ENCODE measurements at regions not wholly inside any gene's neighbourhood (a gene's known extent, or its start where the extent isn't known, plus 50 kb on each side); places are given as distances from the start of the nearest gene placed in this dataset.

DNA sequence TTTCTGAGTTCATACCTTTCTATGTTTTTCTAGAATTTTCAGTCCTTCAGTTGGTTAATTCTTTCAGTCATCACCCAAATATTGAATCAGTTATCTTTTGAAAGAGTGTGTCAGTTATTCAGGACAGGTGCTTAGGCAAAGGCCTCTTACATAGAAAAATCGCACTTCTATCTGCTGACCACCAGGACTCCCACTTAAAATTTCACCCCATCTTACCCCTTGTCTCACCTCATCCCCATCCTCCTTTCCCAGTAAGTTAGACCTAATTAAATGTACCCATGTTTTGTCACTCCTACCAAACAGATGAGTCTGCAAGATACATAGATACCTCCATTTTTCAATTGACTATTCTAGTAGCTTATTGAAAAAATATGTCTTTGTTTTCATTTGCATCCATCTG is 159.9 kb upstream of the PIK3R1 start:
- no TSS peak for BruUV-seq (replicated peaks)
- Histone ChIP-seq H4K20me1 (ENCODE audit: control insufficient read depth, insufficient read depth) (no peaks in the 10 kb centered on the region), H3K27me3 (replicated peaks in 1 of 2; ENCODE audit: control insufficient read depth in 2 of 2, insufficient read depth in 2 of 2, low read length in 1 of 2) (no peaks in the 10 kb centered on the region), H3K4me2 (ENCODE audit: control insufficient read depth, insufficient read depth) (no peak overlapping the region), H3K36me3 (ENCODE audit: control insufficient read depth in 2 of 2, insufficient read depth in 2 of 2, low read length in 1 of 2) (no peaks in the 10 kb centered on the region), H3K9ac (ENCODE audit: control insufficient read depth, insufficient read depth, low read length) (no peak overlapping the region), H3K4me1 (ENCODE audit: control insufficient read depth, insufficient read depth, low read length) (no peaks in the 10 kb centered on the region), H2AFZ (ENCODE audit: control insufficient read depth, low read depth, low read length) (no peak overlapping the region), H3K4me3 (no peak overlapping the region), H3K9me3 (replicated peaks; ENCODE audit: control insufficient read depth, insufficient read depth, low read length) (no peaks in the 10 kb centered on the region), H3K27ac (ENCODE audit: control insufficient read depth, insufficient read depth) (no peak overlapping the region), H3K79me2 (ENCODE audit: control insufficient read depth, insufficient read depth, low read length) (no peaks in the 10 kb centered on the region)
- WGBS (ENCODE audit: insufficient coverage, insufficient replicate concordance, low lambda C conversion rate, missing lambda C conversion rate), result 94% methylated on average over 1 of the region's 1 CpG
- ChIA-PET POLR2A (no interaction called here), SMC1A (ENCODE audit: uncharacterized antibody, unreplicated experiment) (no interaction called here), RAD21 (ENCODE audit: unreplicated experiment) (no interaction called here), CTCF (no interaction called here)
- no peak for DNase-seq (ENCODE audit: low read depth, low spot score)
- intact Hi-C loops (cut with micrococcal nuclease; ENCODE audit: unreplicated experiment) (no loop called here), in situ Hi-C loops (cut with MboI) (no loop called here)
- TF ChIP-seq ZNF384 (IDR thresholded peaks at IDR 0.05; ENCODE audit: borderline replicate concordance, low read depth, low read length) (no peak), MTA3 (IDR thresholded peaks at IDR 0.05; ENCODE audit: borderline replicate concordance, low read length) (no peak), CREB1 (IDR thresholded peaks at IDR 0.05; ENCODE audit: low read depth) (no peak), NR2C1 (IDR thresholded peaks at IDR 0.05) (no peak), FOXM1 (IDR thresholded peaks at IDR 0.05; ENCODE audit: low read depth, low read length) (no peak), SIX5 (IDR thresholded peaks at IDR 0.05; ENCODE audit: low read depth, low read length, severe bottlenecking) (no peak), ASH2L (IDR thresholded peaks at IDR 0.05; ENCODE audit: borderline replicate concordance, low read depth) (no peak)
- ATAC-seq, result no peak
- no peak for FAIRE-seq

DNA sequence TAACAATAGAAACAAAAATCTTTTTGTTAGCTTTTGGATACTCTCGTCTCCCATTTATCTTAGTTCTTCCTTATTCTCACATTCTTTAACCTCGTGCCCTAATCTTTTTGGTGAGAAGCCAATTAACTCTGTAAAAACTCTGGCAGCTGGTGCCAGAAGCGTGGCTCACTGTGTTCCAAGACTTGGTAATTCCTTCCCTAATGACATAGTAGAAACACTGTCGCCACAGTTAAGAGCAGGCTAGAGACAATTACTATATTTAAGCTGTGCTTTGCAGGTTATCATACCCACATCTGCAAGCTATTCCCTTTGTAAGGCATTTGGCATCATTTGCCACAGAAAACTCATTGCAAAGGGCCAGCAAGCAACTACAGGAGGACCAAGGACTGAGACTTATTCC is 160.9 kb upstream of the PIK3R1 start:
- Histone ChIP-seq H3K4me2 (ENCODE audit: control insufficient read depth, insufficient read depth) (no peak overlapping the region), H3K27ac (ENCODE audit: control insufficient read depth, insufficient read depth) (no peak overlapping the region), H4K20me1 (ENCODE audit: control insufficient read depth, insufficient read depth) (no peaks in the 10 kb centered on the region), H2AFZ (ENCODE audit: control insufficient read depth, low read depth, low read length) (no peak overlapping the region), H3K79me2 (ENCODE audit: control insufficient read depth, insufficient read depth, low read length) (no peaks in the 10 kb centered on the region), H3K4me1 (ENCODE audit: control insufficient read depth, insufficient read depth, low read length) (no peaks in the 10 kb centered on the region), H3K9me3 (replicated peaks; ENCODE audit: control insufficient read depth, insufficient read depth, low read length) (no peaks in the 10 kb centered on the region), H3K4me3 (no peak overlapping the region), H3K36me3 (ENCODE audit: control insufficient read depth in 2 of 2, insufficient read depth in 2 of 2, low read length in 1 of 2) (no peaks in the 10 kb centered on the region), H3K9ac (ENCODE audit: control insufficient read depth, insufficient read depth, low read length) (no peak overlapping the region), H3K27me3 (replicated peaks in 1 of 2; ENCODE audit: control insufficient read depth in 2 of 2, insufficient read depth in 2 of 2, low read length in 1 of 2) (no peaks in the 10 kb centered on the region)
- intact Hi-C loops (cut with micrococcal nuclease; ENCODE audit: unreplicated experiment) (no loop called here), in situ Hi-C loops (cut with MboI) (no loop called here)
- no TSS peak for BruUV-seq (replicated peaks)
- 16% methylated on average over 4 of the region's 4 CpGs for WGBS (ENCODE audit: insufficient coverage, insufficient replicate concordance, low lambda C conversion rate, missing lambda C conversion rate)
- ChIA-PET POLR2A (no interaction called here), SMC1A (ENCODE audit: uncharacterized antibody, unreplicated experiment) (no interaction called here), CTCF (no interaction called here), RAD21 (ENCODE audit: unreplicated experiment) (no interaction called here)
- no peak for DNase-seq (ENCODE audit: low read depth, low spot score)
- no peak for ATAC-seq
- no peak for FAIRE-seq
- TF ChIP-seq POLR2AphosphoS5 (IDR thresholded peaks at IDR 0.05; ENCODE audit: low read length) (no peak), PML (IDR thresholded peaks at IDR 0.05; ENCODE audit: low read length) (no peak), FOXM1 (IDR thresholded peaks at IDR 0.05; ENCODE audit: low read depth, low read length) (no peak), GABPA (IDR thresholded peaks at IDR 0.05; ENCODE audit: low read depth) (no peak), MTA2 (IDR thresholded peaks at IDR 0.05; ENCODE audit: low read depth) (no peak), NFXL1 (IDR thresholded peaks at IDR 0.05; ENCODE audit: borderline replicate concordance) (no peak), ZNF384 (IDR thresholded peaks at IDR 0.05; ENCODE audit: borderline replicate concordance, low read depth, low read length) (no peak)
- TF ChIP-seq, protein P1, sequence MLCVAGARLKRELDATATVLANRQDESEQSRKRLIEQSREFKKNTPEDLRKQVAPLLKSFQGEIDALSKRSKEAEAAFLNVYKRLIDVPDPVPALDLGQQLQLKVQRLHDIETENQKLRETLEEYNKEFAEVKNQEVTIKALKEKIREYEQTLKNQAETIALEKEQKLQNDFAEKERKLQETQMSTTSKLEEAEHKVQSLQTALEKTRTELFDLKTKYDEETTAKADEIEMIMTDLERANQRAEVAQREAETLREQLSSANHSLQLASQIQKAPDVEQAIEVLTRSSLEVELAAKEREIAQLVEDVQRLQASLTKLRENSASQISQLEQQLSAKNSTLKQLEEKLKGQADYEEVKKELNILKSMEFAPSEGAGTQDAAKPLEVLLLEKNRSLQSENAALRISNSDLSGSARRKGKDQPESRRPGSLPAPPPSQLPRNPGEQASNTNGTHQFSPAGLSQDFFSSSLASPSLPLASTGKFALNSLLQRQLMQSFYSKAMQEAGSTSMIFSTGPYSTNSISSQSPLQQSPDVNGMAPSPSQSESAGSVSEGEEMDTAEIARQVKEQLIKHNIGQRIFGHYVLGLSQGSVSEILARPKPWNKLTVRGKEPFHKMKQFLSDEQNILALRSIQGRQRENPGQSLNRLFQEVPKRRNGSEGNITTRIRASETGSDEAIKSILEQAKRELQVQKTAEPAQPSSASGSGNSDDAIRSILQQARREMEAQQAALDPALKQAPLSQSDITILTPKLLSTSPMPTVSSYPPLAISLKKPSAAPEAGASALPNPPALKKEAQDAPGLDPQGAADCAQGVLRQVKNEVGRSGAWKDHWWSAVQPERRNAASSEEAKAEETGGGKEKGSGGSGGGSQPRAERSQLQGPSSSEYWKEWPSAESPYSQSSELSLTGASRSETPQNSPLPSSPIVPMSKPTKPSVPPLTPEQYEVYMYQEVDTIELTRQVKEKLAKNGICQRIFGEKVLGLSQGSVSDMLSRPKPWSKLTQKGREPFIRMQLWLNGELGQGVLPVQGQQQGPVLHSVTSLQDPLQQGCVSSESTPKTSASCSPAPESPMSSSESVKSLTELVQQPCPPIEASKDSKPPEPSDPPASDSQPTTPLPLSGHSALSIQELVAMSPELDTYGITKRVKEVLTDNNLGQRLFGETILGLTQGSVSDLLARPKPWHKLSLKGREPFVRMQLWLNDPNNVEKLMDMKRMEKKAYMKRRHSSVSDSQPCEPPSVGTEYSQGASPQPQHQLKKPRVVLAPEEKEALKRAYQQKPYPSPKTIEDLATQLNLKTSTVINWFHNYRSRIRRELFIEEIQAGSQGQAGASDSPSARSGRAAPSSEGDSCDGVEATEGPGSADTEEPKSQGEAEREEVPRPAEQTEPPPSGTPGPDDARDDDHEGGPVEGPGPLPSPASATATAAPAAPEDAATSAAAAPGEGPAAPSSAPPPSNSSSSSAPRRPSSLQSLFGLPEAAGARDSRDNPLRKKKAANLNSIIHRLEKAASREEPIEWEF (IDR thresholded peaks at IDR 0.05; ENCODE audit: insufficient replicate concordance, low read depth, low read length), result no peak
